ENCODE measurements at regions not wholly inside any gene's neighbourhood (a gene's known extent, or its start where the extent isn't known, plus 50 kb on each side); places are given as distances from the start of the nearest gene placed in this dataset.

DNA sequence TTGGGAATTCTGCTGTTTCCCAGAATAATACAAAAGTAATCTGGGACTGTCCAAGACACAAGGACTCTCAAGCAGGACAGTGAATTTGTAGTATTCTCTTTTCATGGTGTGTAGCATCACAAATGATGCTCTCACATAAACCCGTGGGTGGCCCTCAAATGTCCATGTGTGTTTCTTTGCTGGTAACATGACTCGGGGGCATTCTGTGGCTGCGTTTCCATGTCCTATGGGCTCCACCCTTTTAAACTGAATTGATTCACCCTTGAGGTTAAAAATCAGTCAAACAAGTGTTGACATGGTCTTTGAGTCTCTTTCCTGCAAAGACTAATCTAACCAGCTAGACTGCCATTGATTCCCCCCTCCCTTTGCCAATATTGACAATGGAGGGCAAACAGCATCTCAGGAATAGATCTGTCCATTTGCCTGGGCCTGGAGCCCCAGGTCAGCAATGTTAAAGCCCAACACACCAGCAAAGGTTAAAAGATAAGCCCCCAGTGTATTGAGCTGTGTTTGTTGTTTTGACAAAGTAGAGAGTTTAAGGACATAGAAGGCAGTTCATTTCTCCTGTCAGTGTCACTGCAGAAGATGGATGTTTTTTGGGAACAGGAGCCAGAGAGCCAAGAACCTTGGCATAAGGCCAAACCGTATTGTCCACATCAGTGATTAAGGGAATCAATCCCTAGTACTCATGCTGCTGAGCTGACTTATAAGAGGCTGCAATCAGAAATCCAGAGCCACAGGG, 117.1 kb upstream of the COX10 start:
- DNase-seq (no peak), ATAC-seq (no peak)
- intact Hi-C loops (cut with DNase I, micrococcal nuclease): no loop called here

DNA sequence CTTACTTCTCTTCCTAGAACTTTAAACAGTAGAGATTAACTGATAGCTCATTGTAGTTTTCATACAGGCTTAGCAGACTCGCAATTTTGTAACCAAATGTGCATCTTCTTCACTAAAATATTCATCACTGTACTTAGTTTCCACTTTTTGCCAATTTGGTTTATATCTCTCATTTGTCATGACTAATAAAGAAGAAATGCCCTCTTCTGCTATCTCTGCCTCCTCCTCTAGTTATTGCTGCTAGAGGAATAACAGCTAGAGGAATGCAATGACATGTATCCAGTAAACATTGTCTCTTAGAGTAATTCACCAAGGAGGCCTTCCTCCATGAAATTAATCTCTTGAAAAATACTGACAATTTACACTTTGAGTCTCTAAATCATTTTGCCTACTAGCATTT, 115.5 kb upstream of the COX10 start:
- DNase-seq (no peak), ATAC-seq (no peak)
- intact Hi-C loops (cut with DNase I, micrococcal nuclease): no loop called here

DNA sequence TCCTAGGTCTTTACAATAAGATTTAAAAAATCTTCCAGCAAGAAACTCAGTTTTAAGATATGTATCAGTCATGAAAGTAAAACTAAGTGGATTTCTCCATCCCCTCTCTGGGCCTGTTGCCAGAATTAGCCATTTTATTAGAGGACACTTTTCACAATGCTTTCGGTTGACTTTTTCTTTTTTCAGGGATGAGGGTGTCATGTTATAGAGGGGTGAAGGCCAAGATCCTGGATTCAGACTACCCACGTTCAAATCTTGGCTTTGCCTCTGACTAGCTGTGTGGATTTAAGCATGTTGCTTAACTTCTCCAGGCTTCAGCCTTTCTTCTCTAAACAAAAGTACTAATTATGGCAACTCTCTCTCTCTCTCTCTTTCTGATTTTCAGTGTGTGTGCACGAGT, 111.7 kb upstream of the COX10 start:
- DNase-seq (no peak), ATAC-seq (no peak)
- intact Hi-C loops (cut with DNase I, micrococcal nuclease): no loop called here

DNA sequence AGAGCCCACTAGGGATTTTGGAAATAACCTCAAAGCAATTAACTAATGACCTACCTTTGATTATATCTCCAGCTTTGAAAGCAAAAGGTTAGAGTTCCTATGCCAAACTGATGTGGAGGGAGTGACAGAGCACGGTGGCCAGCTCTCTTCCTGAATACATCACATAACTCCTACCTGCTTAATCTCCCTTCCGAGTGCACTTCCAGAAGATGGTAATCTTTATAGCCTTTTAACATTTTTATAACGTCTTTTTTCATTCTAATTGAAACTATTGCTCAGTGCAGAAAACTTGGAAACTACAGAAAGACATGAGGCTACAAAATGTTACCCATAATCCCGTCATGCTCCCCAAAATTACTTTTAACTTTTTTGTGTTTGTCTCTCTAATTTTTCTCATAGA, 110.5 kb upstream of the COX10 start:
- intact Hi-C loops (cut with DNase I, micrococcal nuclease): no loop called here
- ATAC-seq (no peak), DNase-seq (no peak)

DNA sequence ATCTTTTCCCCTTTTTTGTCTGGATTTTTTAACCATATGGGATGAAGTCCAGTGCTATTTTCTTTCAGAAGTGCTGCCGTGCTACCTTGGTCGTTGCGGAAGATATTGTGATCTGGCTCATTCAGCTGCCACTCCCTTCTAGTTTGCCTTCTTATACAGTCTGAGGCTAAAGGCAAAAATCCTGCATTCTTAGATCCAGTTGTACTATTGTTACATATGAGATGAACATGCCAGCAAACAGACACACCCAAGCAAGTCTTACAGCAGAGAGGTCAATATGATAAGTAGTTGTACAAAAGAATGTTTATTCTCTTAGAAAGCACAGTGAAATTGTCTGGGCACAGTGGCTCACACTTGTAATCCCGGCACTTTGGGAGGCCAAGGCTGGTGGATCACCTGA, 108.0 kb upstream of the COX10 start:
- DNase-seq (no peak), ATAC-seq (peak; percentile 68)
- intact Hi-C loops (cut with DNase I, micrococcal nuclease): no loop called here

DNA sequence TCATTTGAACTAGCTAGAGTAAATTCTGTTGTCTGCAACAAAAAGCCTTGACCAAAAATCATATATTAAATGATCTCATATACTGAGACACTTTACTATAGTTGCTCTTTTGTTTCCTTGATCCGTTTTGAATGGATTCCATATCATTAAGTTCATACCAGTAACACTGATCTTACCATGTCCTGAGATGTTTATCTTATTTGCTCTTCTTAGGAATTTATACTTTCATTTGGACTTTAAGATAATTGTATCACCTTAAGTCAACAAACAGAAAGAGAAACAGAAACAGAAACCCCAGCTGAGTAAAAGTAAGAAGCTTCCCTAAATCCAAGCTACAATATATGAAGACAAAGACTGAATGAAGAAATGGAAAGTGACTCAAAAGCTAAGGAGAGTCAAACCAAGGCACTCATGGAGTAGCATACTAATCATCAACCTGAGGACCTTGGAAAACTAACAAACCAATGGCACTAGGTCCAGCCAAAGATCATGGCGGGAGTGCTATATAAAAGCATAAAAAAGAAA, 106.5 kb upstream of the COX10 start:
- ATAC-seq (peak; percentile 52), DNase-seq (no peak)
- intact Hi-C loops (cut with DNase I, micrococcal nuclease): no loop called here

DNA sequence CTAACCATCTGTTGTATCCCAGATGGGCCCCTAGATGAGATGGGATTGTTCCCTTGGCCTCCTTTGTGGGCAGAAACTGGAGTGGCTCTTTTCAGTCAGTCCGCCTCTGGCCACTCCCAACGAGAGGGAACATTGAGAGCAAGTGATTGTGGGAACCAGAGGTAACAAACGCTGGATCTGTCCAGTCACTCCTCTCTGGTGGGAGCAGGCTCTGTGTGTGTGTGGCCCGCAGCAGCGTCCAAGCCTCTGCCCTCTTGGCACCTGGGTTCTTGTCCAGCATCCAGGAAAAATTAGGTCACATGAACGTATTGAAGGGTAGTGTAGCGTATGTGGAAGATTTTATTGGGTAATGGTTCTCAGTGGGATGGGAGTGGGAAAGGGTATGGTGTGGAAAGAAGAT, 101.9 kb upstream of the COX10 start:
- DNase-seq (no peak), ATAC-seq (no peak)
- intact Hi-C loops (cut with DNase I, micrococcal nuclease): no loop called here

DNA sequence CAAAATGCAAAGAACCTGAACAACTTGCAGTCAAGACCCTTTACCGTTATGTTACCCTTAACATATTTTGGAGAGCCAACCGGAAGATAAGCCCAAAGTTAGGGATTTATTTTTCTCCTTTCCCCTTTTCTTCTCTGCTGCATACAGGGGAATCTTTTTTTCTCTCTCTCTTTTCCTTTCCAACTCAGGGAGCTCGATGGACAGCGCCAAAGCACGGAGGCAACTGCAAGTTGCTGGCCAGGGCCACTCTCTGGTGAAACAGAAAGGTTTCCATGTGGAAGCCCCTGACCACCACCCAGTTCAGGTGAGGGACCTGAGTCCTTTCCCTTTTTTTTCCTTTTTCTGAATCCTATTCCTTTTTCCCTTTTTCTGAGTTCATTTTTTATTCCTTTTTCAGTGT, 98.8 kb upstream of the COX10 start:
- intact Hi-C loops (cut with DNase I, micrococcal nuclease): loop anchor here in 1 of 2 donors (10.0 kb wide), 1 partner anchor 246 kb away; no protein-coding TSS in a partner anchor
- no peak for DNase-seq
- no peak for ATAC-seq

DNA sequence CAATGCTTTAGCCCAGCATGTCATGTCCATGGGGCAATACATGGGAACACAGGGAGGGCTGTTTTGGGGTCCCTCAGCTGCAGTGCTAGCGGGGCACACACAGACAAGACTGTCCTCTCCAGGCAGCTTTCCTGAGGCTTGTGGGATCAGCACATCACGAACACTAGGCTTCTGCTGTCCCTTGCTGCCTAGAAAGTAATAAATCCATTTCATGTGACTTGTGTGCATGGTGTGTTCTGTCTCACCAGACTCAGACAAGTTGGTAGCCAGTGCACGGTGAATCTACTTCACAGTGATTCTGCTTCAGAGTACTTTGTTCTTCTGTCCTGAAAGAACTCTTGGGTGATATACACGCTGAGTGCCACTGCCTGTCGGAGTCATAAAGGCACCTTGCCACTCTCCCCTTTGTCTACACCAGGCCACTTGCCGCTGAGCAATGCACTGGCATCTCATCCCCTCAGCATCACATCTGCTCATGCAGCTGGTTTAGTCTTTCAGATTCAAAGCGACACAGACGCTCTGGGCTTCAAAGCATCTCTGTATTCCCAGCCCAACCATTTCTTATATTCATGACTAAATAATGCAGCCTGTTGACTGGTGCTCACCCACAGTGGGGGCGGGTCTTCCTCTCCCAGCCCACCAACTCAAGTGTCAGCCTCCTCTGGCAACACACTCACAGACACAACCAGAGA, 95.2 kb upstream of the COX10 start:
- DNase-seq: no peak
- intact Hi-C loops (cut with DNase I, micrococcal nuclease): loop anchor here in 1 of 2 donors (10.0 kb wide), 1 partner anchor 249 kb away; no protein-coding TSS in a partner anchor

DNA sequence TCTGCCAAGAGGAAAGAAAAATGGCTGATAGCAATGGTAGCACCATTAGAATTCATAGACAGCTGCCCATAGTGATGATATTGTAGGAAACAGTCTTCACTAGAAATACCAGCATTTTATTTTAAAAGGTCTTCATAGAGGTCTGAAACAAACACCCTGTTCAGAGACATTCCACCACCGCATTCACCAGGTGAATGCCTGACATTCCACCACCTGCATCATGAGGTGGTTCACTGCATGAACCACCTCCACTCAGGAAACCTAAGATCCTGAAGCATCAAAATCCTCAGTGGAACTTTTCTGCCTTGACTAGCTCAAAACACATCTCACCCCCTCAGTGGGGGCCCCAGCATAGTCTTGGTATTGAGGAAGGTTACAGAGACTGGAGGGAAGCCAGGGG, 91.5 kb upstream of the COX10 start:
- DNase-seq: no peak
- no peak for ATAC-seq
- intact Hi-C loops (cut with DNase I, micrococcal nuclease): loop anchor here in 1 of 2 donors (10.0 kb wide), 1 partner anchor 253 kb away; no protein-coding TSS in a partner anchor

More for the DNA sequence above, 95.2 kb upstream of the COX10 start:
- ATAC-seq: no peak

DNA sequence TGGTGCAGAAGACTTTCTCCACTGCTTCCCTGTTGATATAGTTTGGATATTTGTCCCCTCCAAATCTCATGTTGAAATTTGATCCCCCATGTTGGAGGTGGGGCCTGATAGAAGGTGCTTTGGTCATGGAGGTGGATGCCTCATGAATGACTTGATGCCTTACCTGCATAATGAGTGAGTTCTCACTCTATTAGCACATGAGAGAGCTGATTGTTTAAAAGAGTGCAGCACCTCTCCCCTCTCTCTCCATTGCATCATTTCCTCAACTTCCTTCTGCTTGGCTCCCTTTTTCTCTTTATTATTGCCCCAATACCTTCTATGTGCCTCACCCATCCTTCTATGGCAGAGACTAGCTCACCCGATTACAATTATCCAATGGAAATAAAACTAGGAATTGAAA, 90.8 kb upstream of the COX10 start:
- intact Hi-C loops (cut with DNase I, micrococcal nuclease): loop anchor here in 1 of 2 donors (10.0 kb wide), 1 partner anchor 254 kb away; no protein-coding TSS in a partner anchor
- DNase-seq (no peak), ATAC-seq (no peak)

DNA sequence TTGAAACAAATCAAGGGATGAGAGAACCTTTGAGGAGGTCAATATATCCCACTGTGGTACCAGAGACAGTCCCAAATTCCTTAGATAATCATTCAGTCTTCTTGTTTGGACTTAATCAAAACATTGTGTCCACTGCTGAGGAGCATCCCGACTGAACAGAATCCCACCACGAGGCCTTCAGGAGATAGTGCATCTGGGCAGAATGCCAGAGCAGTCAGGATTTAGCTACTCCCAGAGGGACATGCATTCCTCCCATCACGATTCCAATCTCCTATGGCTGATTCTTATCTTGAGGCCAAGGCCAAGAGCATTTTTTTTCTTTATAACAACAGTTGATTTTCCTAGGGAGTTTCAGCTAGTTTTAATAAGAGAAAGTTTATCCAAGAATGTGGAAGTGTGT, 87.4 kb upstream of the COX10 start:
- DNase-seq: no peak
- no peak for ATAC-seq
- intact Hi-C loops (cut with DNase I, micrococcal nuclease): no loop called here

DNA sequence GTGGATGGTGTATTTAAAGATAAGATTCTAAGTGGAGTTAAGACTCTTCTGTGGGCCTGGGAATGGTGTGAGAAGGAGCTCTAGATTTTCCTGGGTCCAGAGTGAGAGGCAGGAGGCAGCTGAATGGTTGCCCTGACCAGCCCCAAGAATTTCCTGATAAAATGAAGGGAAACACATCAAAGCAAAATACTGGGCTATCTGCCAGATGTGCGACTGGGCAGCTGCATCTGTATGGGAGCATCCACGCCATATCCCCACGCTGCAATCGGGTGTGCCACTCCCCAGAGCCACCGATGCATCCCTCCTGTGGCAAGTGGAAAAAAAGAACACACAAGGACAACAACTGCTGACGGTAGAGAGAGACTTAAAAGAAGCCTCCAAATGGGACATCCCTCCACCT, 84.3 kb upstream of the COX10 start:
- intact Hi-C loops (cut with DNase I, micrococcal nuclease): no loop called here
- DNase-seq: no peak
- no peak for ATAC-seq

DNA sequence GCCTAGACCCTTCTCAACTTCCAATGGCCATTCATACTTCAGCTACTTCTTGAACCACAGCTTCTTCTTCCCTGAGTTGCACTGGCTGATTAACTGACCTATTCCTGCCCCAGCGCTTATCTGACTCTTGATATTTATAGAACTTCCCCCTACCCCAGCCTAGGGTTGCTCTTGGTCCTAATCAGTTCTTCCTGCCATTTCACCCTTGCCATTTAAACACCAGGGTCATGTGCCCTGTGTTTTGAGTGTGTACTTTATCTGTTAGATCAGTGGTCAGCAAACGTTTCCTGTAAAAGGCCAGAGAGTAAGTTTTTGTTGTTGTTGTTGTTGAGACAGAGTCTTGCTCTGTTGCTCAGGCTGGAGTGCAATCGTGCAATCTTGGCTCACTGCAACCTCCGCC, 82.4 kb upstream of the COX10 start:
- intact Hi-C loops (cut with DNase I, micrococcal nuclease): no loop called here
- DNase-seq (no peak), ATAC-seq (no peak)

DNA sequence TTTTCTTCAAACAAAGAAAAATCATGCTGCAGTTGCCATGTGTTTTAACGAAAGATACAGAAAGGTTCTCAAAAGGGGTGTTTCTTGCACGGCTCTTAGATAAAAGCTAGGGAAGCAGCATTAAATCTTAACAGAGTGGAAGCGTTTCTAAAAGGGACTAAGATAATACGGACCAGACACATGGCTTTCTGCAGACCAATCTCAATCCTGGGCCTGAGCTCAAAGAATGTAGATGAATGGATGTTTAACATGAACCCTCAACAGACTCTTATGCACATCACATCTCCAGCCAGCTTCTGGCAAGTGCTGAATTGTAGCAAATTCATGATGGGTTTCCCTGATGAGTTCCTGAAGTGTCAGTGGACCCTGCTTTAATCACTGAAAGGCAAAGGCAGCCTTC, 80.2 kb upstream of the COX10 start:
- no peak for ATAC-seq
- DNase-seq: no peak

DNA sequence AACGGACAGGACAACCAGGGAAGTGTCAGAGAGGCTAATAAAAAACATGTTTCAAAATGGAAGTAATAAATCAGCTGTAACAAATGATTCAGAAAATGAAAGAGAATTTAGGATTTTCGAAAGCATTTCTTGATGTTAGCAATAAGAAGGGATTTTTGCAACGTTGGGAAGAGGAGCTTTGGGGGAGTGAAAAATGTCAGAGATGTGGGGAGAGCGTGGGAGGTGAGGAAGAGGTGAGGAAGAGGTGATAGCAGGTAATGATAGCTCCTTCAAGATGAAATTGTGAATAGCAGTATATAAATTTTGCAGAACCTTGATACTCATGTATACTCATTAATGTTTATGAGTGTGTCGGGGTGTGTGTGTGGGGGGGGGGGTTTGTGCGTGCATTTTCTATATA, 76.2 kb upstream of the COX10 start:
- ATAC-seq: no peak
- no peak for DNase-seq
- intact Hi-C loops (cut with DNase I, micrococcal nuclease): no loop called here

More for the DNA sequence above, 80.2 kb upstream of the COX10 start:
- intact Hi-C loops (cut with DNase I, micrococcal nuclease): no loop called here

DNA sequence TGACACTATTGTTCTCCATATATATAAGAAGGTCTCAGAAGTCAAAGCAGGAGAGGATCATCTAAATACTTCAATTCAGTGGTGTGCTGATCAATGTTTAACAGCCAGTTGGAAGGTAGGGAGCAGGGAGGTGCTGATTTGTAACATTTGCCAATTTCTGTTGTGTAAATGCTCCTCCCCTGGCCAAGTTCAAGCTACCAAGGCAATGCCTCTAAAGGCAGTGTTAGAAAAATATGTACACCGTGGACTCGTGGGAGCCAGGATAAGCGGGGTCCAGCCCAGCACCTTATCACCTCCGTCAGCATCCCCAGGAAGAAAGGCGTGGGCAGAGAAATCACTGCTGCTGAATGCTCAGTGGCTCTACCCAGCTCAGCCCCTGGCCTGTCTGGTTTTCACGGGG, 75.3 kb upstream of the COX10 start:
- intact Hi-C loops (cut with DNase I, micrococcal nuclease): no loop called here
- DNase-seq (no peak), ATAC-seq (no peak)

DNA sequence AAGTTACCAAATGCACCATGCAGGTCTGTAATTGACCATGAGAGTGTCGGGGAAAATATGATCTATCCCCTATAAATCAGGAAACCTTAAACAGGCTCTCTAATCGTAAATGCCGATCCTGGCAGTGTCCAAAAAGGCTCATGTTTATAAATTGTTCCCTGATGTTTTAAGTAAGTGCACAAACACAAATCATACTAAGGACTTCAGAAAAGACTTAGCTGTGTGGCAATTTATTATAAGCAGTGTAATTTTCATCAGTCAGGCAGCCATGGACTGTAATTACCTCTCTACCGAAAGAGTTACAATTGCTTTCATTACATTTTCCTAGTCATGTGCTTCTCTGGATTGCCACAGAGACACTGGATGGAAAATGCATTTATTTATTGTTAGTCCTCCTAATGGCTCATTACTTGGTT, 73.4 kb upstream of the COX10 start:
- intact Hi-C loops (cut with DNase I, micrococcal nuclease): no loop called here
- ATAC-seq (no peak), DNase-seq (no peak)

DNA sequence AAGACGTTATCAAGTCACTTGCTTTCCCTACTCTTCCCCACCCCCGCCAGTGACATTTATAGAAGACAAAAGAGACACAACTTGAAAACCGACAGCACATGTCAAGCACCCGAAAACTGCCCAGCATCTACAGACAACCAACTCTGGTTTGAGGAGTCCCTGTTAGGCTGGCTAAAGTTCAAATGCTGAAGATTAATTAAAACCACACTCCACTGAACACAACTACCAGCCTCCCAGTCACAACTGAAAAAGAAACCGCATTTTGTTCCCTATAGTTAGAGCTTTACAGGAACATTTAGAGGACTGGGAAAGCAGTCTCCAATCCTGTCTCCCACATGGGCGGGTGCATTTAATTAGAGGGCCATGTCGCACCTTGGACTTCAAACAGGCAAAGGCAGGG, 73.0 kb upstream of the COX10 start:
- ATAC-seq (no peak), DNase-seq (no peak)
- intact Hi-C loops (cut with DNase I, micrococcal nuclease): no loop called here

DNA sequence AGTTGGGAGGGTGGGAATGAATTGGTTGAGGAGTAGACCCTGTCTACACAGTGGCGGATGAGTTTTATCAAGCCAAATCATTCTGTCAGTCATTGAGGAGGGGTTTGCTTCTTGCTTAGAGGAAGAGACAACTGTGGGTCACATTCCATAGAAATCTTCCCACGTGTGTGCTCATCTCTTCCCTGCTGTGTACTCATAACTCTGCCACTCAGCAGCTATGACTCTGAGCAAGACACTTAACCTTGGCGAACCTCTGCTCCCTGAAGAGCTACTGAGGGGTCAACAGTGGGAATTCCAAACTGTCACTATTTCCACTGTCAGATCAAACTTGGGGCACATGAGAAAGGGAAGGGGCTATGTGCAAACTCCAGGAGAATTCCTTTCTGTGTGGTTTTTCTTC, 72.6 kb upstream of the COX10 start:
- DNase-seq (no peak), ATAC-seq (no peak)
- intact Hi-C loops (cut with DNase I, micrococcal nuclease): no loop called here

Data from left colon (tissue), 2 donors.